Ovary (tissue), 7 donors: ENCODE measurements at regions not wholly inside any gene's neighbourhood (a gene's known extent, or its start where the extent isn't known, plus 50 kb on each side); places are given as distances from the start of the nearest gene placed in this dataset.

Experiments used
- DNase-seq, 5 donors: peaks; one replicate each; pipeline ENCODE4 v3.0.0-alpha.2; 2019 to 2020
- H3K27ac ChIP-seq, 2 donors: fragments of 200-600 bp; one replicate each; pipeline versions ENCODE4 v1.5.1 to v1.8.0; 2019 to 2022
- H3K27me3 ChIP-seq: fragments of 200-600 bp; one replicate; pipeline ENCODE4 v1.8.0; 2022
- H3K36me3 ChIP-seq: fragments of 200-600 bp; sonication (generic); one replicate; pipeline ENCODE4 v1.5.1; 2019
- H3K4me1 ChIP-seq: one replicate; pipeline ENCODE4 v1.8.1; 2013; ENCODE audit warnings: mild to moderate bottlenecking, moderate library complexity; ENCODE audit not compliant: insufficient read depth
- H3K4me3 ChIP-seq: fragments of 200-600 bp; sonication (generic); one replicate; pipeline ENCODE4 v1.5.1; 2017
- H3K9me3 ChIP-seq, 2 donors: fragments of 200-600 bp in 1 of 2; sonication (generic) in 1 of 2; one replicate each; pipeline versions ENCODE4 v1.5.1 to v1.8.1; 2013 to 2019; ENCODE audit warnings: mild to moderate bottlenecking in 1 of 2, moderate library complexity in 1 of 2
- CTCF ChIP-seq, 3 donors: fragments of 450-650 bp in 2 of 3; fragments of 200-600 bp in 1 of 3; IDR thresholded peaks; one replicate each; pipeline versions ENCODE4 v1.5.1 to v1.8.0; 2016 to 2022; ENCODE audit warnings: antibody characterized with exemption in 3 of 3, mild to moderate bottlenecking in 1 of 3
- EP300 ChIP-seq: sonication (generic); formaldehyde crosslinking; IDR thresholded peaks from one replicate; pipeline ENCODE4 v1.6.1; 2017; ENCODE audit warnings: antibody characterized with exemption
- POLR2A ChIP-seq: fragments of 450-650 bp; IDR thresholded peaks from one replicate; pipeline ENCODE4 v1.6.1; 2017; ENCODE audit warnings: antibody characterized with exemption, mild to moderate bottlenecking, moderate library complexity
- WGBS, 3 donors: extraction: QIAGEN DNeasy Blood & Tissue Kit in 1 of 3; methylation state at CpG; one replicate each; pipeline versions ENCODE4 v1.1.5 to v1.1.7; 2013 to 2017; 5-methylcytosine and 5-hydroxymethylcytosine counted together
- intact Hi-C, 4 donors: fragments of 100-400 bp; cut with DNase I; formaldehyde crosslinking; loops; one replicate each; pipeline versions ENCODE4 v1.11.0 to v1.15.1; 2022 to 2023
- donor health status: DM: no; HTN: no; CAD: no; lungs with moderate emphysema.
- donor health status: DM: no; HTN: no; CAD: no.
- donor health status: Bipolar disorder and iron deficiency.
- donor health status: DM: no; HTN: no; CAD: no.
- donor health status: DM: yes; HTN: yes; CAD: no.

- intact Hi-C loops = no loop called here
- 58 to 64% (median 63%) methylated on average over 4 of the region's 4 CpGs for WGBS, 3 donors
- TF ChIP-seq POLR2A = no peak
- no peak for TF ChIP-seq EP300
- H3K4me3 ChIP-seq = no peak overlapping the region
- H3K9me3 ChIP-seq = no peaks in the 10 kb centered on the region
- no peaks in the 10 kb centered on the region for H3K4me1 ChIP-seq
- H3K27ac ChIP-seq = no peak overlapping the region
- no peaks in the 10 kb centered on the region for H3K27me3 ChIP-seq
- DNase-seq = no peak
- H3K36me3 ChIP-seq = no peaks in the 10 kb centered on the region
These were observed 202.8 kb upstream of the UBE2E2 start for GRCh38 chr3:23000371-23000770.

GRCh38 chr3:23002151-23002550, 201.0 kb upstream of the UBE2E2 start:
- 85 to 95% (median 95%) methylated on average over 1 of the region's 1 CpG for WGBS, 3 donors
- TF ChIP-seq POLR2A (no peak), CTCF (IDR thresholded peaks at IDR 0.05) (no peak), EP300 (no peak)
- no peak for DNase-seq
- Histone ChIP-seq H3K4me3 (no peak overlapping the region), H3K27me3 (no peaks in the 10 kb centered on the region), H3K27ac (no peak overlapping the region), H3K9me3 (no peaks in the 10 kb centered on the region), H3K4me1 (no peaks in the 10 kb centered on the region), H3K36me3 (no peaks in the 10 kb centered on the region)
- intact Hi-C loops = no loop called here

GRCh38 chr3:23002836-23003732, 200.0 kb upstream of the UBE2E2 start:
- WGBS, 3 donors = 79 to 84% (median 81%) methylated on average over 15 of the region's 15 CpGs
- H3K4me3 ChIP-seq = no peak overlapping the region
- intact Hi-C loops = no loop called here
- DNase-seq = no peak
- no peaks in the 10 kb centered on the region for H3K36me3 ChIP-seq
- H3K9me3 ChIP-seq = no peaks in the 10 kb centered on the region
- no peaks in the 10 kb centered on the region for H3K4me1 ChIP-seq
- no peak for TF ChIP-seq EP300
- no peak for TF ChIP-seq CTCF (IDR thresholded peaks at IDR 0.05)
- no peak for TF ChIP-seq POLR2A
- H3K27ac ChIP-seq = no peak overlapping the region
- no peaks in the 10 kb centered on the region for H3K27me3 ChIP-seq

GRCh38 chr3:23003733-23004046, 199.4 kb upstream of the UBE2E2 start:
- no peak for DNase-seq
- no peak overlapping the region for H3K27ac ChIP-seq
- no peak overlapping the region for H3K4me3 ChIP-seq
- H3K36me3 ChIP-seq = no peaks in the 10 kb centered on the region
- H3K4me1 ChIP-seq = no peaks in the 10 kb centered on the region
- H3K9me3 ChIP-seq = no peaks in the 10 kb centered on the region
- H3K27me3 ChIP-seq = no peaks in the 10 kb centered on the region
- WGBS, 3 donors = 90 to 98% (median 96%) methylated on average over 4 of the region's 4 CpGs
- TF ChIP-seq CTCF (IDR thresholded peaks at IDR 0.05) (no peak), POLR2A (no peak), EP300 (no peak)
- intact Hi-C loops = no loop called here

GRCh38 chr3:23004971-23005370, 198.2 kb upstream of the UBE2E2 start:
- H3K27me3 ChIP-seq = no peaks in the 10 kb centered on the region
- DNase-seq = no peak
- intact Hi-C loops = no loop called here
- H3K4me3 ChIP-seq = no peak overlapping the region
- WGBS, 3 donors = 93 to 95% (median 95%) methylated on average over 5 of the region's 5 CpGs
- H3K36me3 ChIP-seq = no peaks in the 10 kb centered on the region
- no peaks in the 10 kb centered on the region for H3K9me3 ChIP-seq
- H3K27ac ChIP-seq = no peak overlapping the region
- no peaks in the 10 kb centered on the region for H3K4me1 ChIP-seq
- no peak for TF ChIP-seq CTCF (IDR thresholded peaks at IDR 0.05)
- no peak for TF ChIP-seq EP300
- TF ChIP-seq POLR2A = no peak
